Stimulated activated CD8-positive, alpha-beta memory T cell treated with anti-CD3 and anti-CD28 coated beads, Interleukin-4, amount 100 ng/mL, for 1 hour (primary cell): ENCODE measurements at regions not wholly inside any gene's neighbourhood (a gene's known extent, or its start where the extent isn't known, plus 50 kb on each side); places are given as distances from the start of the nearest gene placed in this dataset.

Source experiments
- DNase-seq, 2 donors: peaks; one replicate each; pipeline ENCODE4 v3.0.0-alpha.2; 2020; ENCODE audit warnings: low read depth in 2 of 2, low spot score in 1 of 2

DNA sequence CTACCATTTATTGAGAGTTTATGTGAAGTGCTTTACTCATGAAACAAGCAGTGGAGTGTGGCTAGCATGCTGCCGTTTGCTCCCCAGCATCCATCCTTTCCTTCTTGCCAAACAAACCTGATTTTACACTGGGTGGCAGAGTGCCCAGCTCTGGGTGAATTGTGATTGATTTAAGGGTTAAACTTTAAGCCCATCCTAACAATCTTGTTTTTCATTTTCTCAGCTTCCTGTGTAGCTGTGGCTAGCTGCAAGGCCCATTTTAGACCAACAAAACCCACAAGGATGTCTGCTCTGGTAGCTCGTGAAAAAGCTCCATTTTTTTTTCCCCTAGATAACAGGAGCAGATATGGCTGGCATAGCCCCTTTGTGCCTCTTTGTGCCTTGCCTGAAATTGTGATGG, 77.7 kb upstream of the KCNG1 start:
- DNase-seq: no peak

- DNase-seq: no peak
These were observed 75.4 kb upstream of the KCNG1 start for GRCh38 chr20:51098284-51098810.

- no peak for DNase-seq
These were observed 74.6 kb upstream of the KCNG1 start for GRCh38 chr20:51097351-51098120.

- DNase-seq: no peak
These were observed 73.8 kb upstream of the KCNG1 start for GRCh38 chr20:51096582-51097267.

- no peak for DNase-seq
These were observed 73.0 kb upstream of the KCNG1 start for GRCh38 chr20:51095633-51096521.

DNA sequence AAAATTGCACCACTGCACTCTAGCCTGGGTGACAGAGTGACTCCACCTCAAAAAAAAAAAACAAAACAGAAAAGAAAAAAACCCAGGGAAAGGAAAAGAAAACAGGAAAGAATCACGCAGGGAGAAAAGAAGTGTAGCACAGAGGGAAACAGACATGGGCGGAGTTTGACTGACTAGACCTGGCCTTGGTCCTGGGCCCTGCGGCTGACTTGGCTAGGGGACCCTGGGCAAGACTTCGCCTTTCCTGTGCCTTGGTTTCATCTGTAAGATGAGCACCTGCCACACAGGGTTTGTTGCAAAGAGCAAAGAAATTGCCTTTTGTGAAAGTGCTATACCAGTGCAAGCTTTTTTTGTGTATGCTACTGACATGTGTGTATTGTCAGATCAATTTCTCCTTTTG, 71.3 kb upstream of the KCNG1 start:
- no peak for DNase-seq

DNA sequence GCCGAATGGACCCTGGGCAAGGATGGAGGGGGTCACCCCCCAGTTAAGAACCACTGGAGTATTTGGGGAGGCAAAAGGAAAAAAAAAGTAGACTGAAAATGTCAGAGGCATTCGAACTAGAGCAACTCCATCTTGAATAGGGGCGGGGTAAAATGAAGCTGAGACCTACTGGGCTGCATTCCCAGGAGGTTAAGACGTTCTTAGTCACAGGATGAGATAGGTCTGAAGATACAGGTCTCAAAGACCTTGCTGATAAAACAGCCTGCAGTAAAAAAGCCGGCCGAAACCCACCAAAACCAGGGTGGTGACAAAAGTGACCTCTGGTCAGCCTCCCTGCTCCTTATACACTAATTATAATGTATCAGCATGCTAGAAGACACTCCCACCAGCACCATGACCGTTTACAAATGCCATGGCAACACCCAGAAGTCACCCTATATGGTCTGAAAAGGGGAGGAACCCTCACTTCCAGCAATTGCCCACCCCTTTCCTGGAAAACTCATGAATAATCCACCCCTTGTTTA, 70.4 kb upstream of the KCNG1 start:
- DNase-seq: no peak

DNA sequence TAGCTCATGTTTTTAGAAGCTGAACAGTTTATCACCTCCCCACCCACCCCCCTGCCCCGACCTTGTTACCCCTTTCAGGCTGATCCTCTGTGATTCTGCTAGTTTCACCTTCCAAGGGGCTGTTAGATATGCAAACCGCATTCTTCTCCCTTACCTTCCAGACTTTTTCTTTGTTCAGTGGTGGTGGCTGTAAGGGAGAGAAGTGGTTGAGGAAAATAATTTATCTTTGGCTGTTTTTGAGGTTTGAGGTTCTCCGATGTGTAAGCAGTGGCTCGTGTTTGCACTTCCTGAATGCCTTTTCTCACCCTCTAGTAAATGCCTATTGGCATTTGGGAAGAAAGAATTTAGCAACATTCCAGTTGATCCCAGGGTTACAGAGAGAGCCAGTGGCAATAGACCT, 69.4 kb upstream of the KCNG1 start:
- no peak for DNase-seq

- DNase-seq: no peak
These were observed 68.7 kb upstream of the KCNG1 start for GRCh38 chr20:51091406-51092195.

GRCh38 chr20:51089840-51090239, 66.9 kb upstream of the KCNG1 start:
- DNase-seq: no peak

DNA sequence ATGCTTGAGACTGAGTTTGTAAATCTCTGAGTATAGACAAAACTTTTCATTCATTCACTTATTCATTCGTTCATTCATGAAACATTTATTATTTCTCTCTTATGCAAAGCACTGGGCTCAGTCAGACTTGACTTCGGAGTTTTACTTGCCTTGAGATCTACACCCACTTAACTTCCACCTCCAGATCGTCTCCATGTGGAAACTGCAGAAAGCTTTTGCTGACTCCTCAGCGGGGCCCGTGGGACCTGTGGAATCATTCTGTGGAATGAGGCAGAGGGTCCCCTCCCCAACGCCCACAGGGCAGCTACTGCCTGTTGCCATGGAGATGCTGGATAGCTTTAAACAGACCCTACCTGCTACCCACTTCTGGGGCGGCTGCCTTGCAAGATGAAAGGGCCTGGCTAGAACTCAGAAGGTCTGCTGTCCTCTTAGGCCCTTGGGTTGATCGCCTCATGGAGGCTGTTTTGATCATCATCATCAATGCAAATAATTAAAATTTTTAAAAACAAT, 66.4 kb upstream of the KCNG1 start:
- DNase-seq: no peak

DNA sequence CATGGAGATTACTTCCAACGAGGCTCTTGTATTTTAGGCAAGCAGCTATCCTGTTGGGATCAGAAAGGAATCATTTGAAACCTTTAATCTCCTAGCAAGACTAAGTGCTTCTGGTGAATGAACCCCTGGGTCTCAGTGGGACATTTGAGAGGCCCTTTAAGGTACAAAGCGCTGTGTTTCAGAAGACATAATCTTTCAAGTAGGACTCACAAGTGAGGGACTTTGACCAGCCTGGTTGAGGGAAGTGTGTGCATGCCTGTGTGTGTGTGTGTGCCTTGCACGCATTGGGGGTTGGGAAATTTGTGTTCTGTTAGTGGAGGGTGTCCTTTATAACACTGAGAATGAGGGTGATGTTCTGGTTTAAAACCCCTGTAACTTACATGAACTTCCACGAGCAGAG, 64.4 kb upstream of the KCNG1 start:
- no peak for DNase-seq

- DNase-seq: no peak
These were observed 62.9 kb upstream of the KCNG1 start for GRCh38 chr20:51085769-51086168.

- DNase-seq: no peak
These were observed 61.9 kb upstream of the KCNG1 start for GRCh38 chr20:51084593-51085377.

DNA sequence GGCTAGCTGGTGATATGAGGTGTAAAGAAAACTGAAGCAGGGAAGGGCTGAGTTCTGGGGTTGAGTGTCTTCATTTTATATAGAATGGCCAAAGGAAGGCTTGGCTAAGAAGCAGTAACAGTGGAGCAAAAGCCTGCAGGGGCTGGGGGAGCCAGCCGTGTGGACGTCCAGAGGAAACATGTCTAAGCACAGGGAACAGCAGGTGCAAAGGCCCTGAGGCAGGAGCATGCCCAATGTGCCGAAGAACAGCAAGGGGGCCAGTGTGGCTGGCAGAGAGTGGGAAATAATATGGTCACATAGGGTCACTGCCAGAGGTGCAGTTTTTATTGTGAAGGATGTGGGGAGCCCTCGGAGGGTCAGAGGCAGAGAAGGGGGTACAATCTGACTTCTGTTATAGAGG, 60.5 kb upstream of the KCNG1 start:
- DNase-seq: no peak

DNA sequence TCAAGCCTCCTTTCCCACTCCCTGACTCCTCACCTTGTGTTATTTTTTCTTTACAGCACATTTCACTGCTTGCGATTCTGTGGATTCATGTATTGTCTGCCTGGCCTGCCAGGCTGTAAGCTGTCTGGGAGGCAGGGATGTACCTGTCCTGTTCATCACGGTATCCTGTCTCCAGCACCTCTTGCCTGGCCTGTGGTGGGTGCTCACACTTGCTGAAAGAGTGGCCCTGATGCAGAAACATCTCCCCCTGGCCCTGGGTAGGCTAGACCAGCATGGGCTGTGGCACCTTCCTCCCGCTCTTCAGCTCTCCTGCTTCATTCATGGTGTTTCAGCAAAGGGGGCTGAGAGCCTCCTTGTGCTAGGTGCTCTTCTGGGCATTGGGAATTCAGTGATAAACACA, 60.1 kb upstream of the KCNG1 start:
- DNase-seq: no peak

GRCh38 chr20:51080516-51080915, 57.6 kb upstream of the KCNG1 start:
- DNase-seq: no peak

GRCh38 chr20:51079488-51079887, 56.6 kb upstream of the KCNG1 start:
- no peak for DNase-seq

DNA sequence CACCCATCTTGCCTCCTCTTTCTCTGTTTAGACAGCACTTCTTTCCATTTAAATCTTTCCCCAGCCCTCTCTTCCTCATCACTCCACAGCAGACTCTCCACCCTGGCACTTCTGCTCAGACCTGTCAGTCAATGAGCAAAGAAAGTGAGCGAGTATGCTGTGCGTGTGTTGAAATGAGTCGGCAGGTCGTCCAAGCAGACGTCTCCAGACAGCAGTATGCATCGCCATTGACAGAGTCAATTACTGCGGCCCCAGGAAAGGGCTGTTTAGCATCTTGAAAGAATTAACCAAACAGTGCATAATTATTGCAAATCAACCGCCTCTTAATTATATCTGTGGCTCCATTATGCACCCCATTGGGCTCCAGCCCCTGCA, 54.8 kb upstream of the KCNG1 start:
- no peak for DNase-seq
